HL-60 (cell line): ENCODE measurements at regions not wholly inside any gene's neighbourhood (a gene's known extent, or its start where the extent isn't known, plus 50 kb on each side); places are given as distances from the start of the nearest gene placed in this dataset.
"Not testable (repeated sequence)": the region's sequence is repeated elsewhere in the genome, so short reads cannot be mapped to it uniquely, and the experiment has no call there.

Source experiments
- DNase-seq, 2 experiments: peaks; one replicate each; pipeline ENCODE4 v3.0.0-alpha.2; 2010 to 2020; ENCODE audit warnings: low read depth in 1 of 2, low spot score in 1 of 2
- H3K27ac ChIP-seq: fragments of 250-450 bp; sonication (Bioruptor Pico); replicated peaks from 2 replicates; pipeline ENCODE4 v1.5.1; 2020; ENCODE audit warnings: mild to moderate bottlenecking, moderate library complexity
- H3K27me3 ChIP-seq: fragments of 250-450 bp; sonication (Bioruptor Pico); 2 replicates; pipeline ENCODE4 v1.5.1; 2021; ENCODE audit warnings: mild to moderate bottlenecking, moderate library complexity; ENCODE audit not compliant: insufficient read depth, poor library complexity, severe bottlenecking
- H3K4me3 ChIP-seq: replicated peaks from 2 replicates; pipeline ENCODE4 v1.5.1; 2011; ENCODE audit warnings: mild to moderate bottlenecking, control low read depth, low read length; ENCODE audit not compliant: insufficient read depth
- CTCF ChIP-seq: IDR thresholded peaks from one replicate; pipeline ENCODE4 v1.5.1; 2011; ENCODE audit warnings: low read length, control low read depth, inconsistent platforms; ENCODE audit not compliant: insufficient read depth
- GABPA ChIP-seq: IDR thresholded peaks from 2 replicates; pipeline ENCODE4 v1.6.1; 2012; ENCODE audit warnings: low read depth
- POLR2AphosphoS5 ChIP-seq: IDR thresholded peaks from 2 replicates; pipeline ENCODE4 v1.6.1; 2012; ENCODE audit warnings: low read depth
- REST ChIP-seq: IDR thresholded peaks from 2 replicates; pipeline ENCODE4 v1.6.1; 2012; ENCODE audit warnings: low read depth; ENCODE audit not compliant: insufficient replicate concordance
- SPI1 ChIP-seq: IDR thresholded peaks from 2 replicates; pipeline ENCODE4 v1.6.1; 2012; ENCODE audit warnings: low read depth, mild to moderate bottlenecking, borderline replicate concordance

GRCh38 chr5:166282939-166283338 lies 2008.5 kb upstream of the WWC1 start:
- no peak overlapping the region for H3K27ac ChIP-seq
- no peak overlapping the region for H3K4me3 ChIP-seq
- TF ChIP-seq POLR2AphosphoS5 = no peak
- TF ChIP-seq REST = no peak
- no peak for TF ChIP-seq SPI1
- no peaks in the 10 kb centered on the region for H3K27me3 ChIP-seq
- DNase-seq = no peak

GRCh38 chr5:166285361-166285760 lies 2006.1 kb upstream of the WWC1 start:
- TF ChIP-seq CTCF = no peak
- no peak for TF ChIP-seq REST
- no peak for DNase-seq
- Histone ChIP-seq H3K27me3 (no peaks in the 10 kb centered on the region), H3K4me3 (no peak overlapping the region), H3K27ac (no peak overlapping the region)

- Histone ChIP-seq H3K4me3 (no peak overlapping the region), H3K27me3 (no peaks in the 10 kb centered on the region), H3K27ac (no peak overlapping the region)
- no peak for DNase-seq
- no peak for TF ChIP-seq POLR2AphosphoS5
- no peak for TF ChIP-seq CTCF
- no peak for TF ChIP-seq GABPA
- TF ChIP-seq SPI1 = no peak
- TF ChIP-seq REST = no peak
Observed at GRCh38 chr5:166286832-166287231, 2004.6 kb upstream of the WWC1 start.

- no peaks in the 10 kb centered on the region for H3K27me3 ChIP-seq
- H3K27ac ChIP-seq = no peak overlapping the region
- H3K4me3 ChIP-seq = no peak overlapping the region
- no peak for DNase-seq
- TF ChIP-seq POLR2AphosphoS5 = no peak
- TF ChIP-seq REST = no peak
Observed at GRCh38 chr5:166287866-166288265, 2003.6 kb upstream of the WWC1 start.

- H3K27me3 ChIP-seq, DNase-seq, H3K27ac ChIP-seq, H3K4me3 ChIP-seq: not testable (repeated sequence)
Observed at GRCh38 chr5:166291800-166292199, 1999.6 kb upstream of the WWC1 start.
